ENCODE measurements at regions not wholly inside any gene's neighbourhood (a gene's known extent, or its start where the extent isn't known, plus 50 kb on each side); places are given as distances from the start of the nearest gene placed in this dataset.

- TF ChIP-seq CTCF (IDR thresholded peaks at IDR 0.05; ENCODE audit: control extremely low read depth, extremely low read depth), result no peak
- WGBS, 2 donors, result 64 to 76% methylated on average over 2 of the region's 2 CpGs
- Histone ChIP-seq H3K36me3 (ENCODE audit: control insufficient read depth in 4 of 4, insufficient read depth in 4 of 4, low read length in 4 of 4) (no peaks in the 10 kb centered on the region), H3K27ac (ENCODE audit: low read depth in 1 of 2, low read length in 1 of 2) (no peak overlapping the region), H3K9me3 (ENCODE audit: control insufficient read depth in 4 of 4, insufficient read depth in 3 of 4, low read length in 3 of 4) (no peaks in the 10 kb centered on the region), H3K4me3 (no peak overlapping the region), H3K27me3 (ENCODE audit: control insufficient read depth in 3 of 3, insufficient read depth in 3 of 3, low read length in 2 of 3) (peaks cover 0 to 2% (median 0%) of the 10 kb centered on the region in 3 donors), H3K4me1 (ENCODE audit: control insufficient read depth in 5 of 5, insufficient read depth in 5 of 5, low read length in 5 of 5) (peaks cover 0 to 22% (median 7%) of the 10 kb centered on the region in 5 donors), H3K9ac (ENCODE audit: insufficient read depth in 1 of 2, low read length in 2 of 2) (no peak overlapping the region)
- ATAC-seq (ENCODE audit: insufficient read depth, low FRiP score), result no peak
- DNase-seq, result no peak
Observed at GRCh38 chr5:68383888-68384310, 168.3 kb downstream of the PIK3R1 start.

GRCh38 chr5:68384936-68385594, 169.5 kb downstream of the PIK3R1 start:
- no peak overlapping the region for H3K27ac ChIP-seq (ENCODE audit: low read depth in 1 of 2, low read length in 1 of 2)
- ATAC-seq (ENCODE audit: insufficient read depth, low FRiP score) (no peak), DNase-seq (no peak)
- no peak overlapping the region for H3K9ac ChIP-seq (ENCODE audit: insufficient read depth in 1 of 2, low read length in 2 of 2)
- peaks cover 0 to 2% (median 0%) of the 10 kb centered on the region in 3 donors for H3K27me3 ChIP-seq (ENCODE audit: control insufficient read depth in 3 of 3, insufficient read depth in 3 of 3, low read length in 2 of 3)
- no peaks in the 10 kb centered on the region for H3K36me3 ChIP-seq (ENCODE audit: control insufficient read depth in 4 of 4, insufficient read depth in 4 of 4, low read length in 4 of 4)
- peaks cover 0 to 14% (median 3%) of the 10 kb centered on the region in 5 donors for H3K4me1 ChIP-seq (ENCODE audit: control insufficient read depth in 5 of 5, insufficient read depth in 5 of 5, low read length in 5 of 5)
- TF ChIP-seq CTCF (IDR thresholded peaks at IDR 0.05; ENCODE audit: control extremely low read depth, extremely low read depth), result no peak
- 90 to 91% methylated on average over 2 of the region's 2 CpGs for WGBS, 2 donors
- H3K9me3 ChIP-seq (ENCODE audit: control insufficient read depth in 4 of 4, insufficient read depth in 3 of 4, low read length in 3 of 4), result no peaks in the 10 kb centered on the region
- no peak overlapping the region for H3K4me3 ChIP-seq

DNA sequence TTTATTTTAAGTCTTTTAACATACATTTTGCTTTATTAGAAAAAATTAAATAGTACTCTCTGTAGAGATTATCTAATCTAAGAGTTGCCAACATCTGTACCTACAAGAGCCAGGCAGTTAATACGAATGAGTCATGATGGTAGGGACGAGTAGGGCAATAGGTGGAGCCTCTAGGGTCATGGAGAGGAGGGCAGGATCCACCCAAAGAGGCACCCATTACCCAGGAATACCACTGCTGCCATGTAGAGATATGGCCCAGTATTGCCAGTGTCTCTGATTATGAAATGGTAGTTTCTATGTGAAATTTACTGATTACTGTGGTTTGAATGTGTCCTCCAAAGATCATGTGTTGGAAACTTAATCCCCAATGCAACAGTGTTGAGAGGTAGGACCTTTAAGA, 170.4 kb downstream of the PIK3R1 start:
- no peak for TF ChIP-seq CTCF (IDR thresholded peaks at IDR 0.05; ENCODE audit: control extremely low read depth, extremely low read depth)
- H3K27me3 ChIP-seq (ENCODE audit: control insufficient read depth in 3 of 3, insufficient read depth in 3 of 3, low read length in 2 of 3), result peaks cover 0 to 2% (median 0%) of the 10 kb centered on the region in 3 donors
- peaks cover 0 to 8% (median 0%) of the 10 kb centered on the region in 5 donors for H3K4me1 ChIP-seq (ENCODE audit: control insufficient read depth in 5 of 5, insufficient read depth in 5 of 5, low read length in 5 of 5)
- H3K9ac ChIP-seq (ENCODE audit: insufficient read depth in 1 of 2, low read length in 2 of 2), result no peak overlapping the region
- WGBS, 2 donors, result 88 to 95% methylated on average over 2 of the region's 2 CpGs
- DNase-seq (no peak), ATAC-seq (ENCODE audit: insufficient read depth, low FRiP score) (no peak)
- H3K4me3 ChIP-seq, result no peak overlapping the region
- no peak overlapping the region for H3K27ac ChIP-seq (ENCODE audit: low read depth in 1 of 2, low read length in 1 of 2)
- no peaks in the 10 kb centered on the region for H3K9me3 ChIP-seq (ENCODE audit: control insufficient read depth in 4 of 4, insufficient read depth in 3 of 4, low read length in 3 of 4)
- H3K36me3 ChIP-seq (ENCODE audit: control insufficient read depth in 4 of 4, insufficient read depth in 4 of 4, low read length in 4 of 4), result no peaks in the 10 kb centered on the region

All from lung (tissue), 11 donors.